Prostate gland (tissue), 2 donors: ENCODE measurements at regions not wholly inside any gene's neighbourhood (a gene's known extent, or its start where the extent isn't known, plus 50 kb on each side); places are given as distances from the start of the nearest gene placed in this dataset.

Experiments used
- DNase-seq: peaks from one replicate; pipeline ENCODE4 v3.0.0-alpha.2; 2019; ENCODE audit warnings: low spot score
- H3K27ac ChIP-seq, 2 donors: fragments of 200-600 bp; sonication (generic); 2 replicates each; pipeline ENCODE4 v1.5.1; 2017 to 2019
- H3K27me3 ChIP-seq: fragments of 200-600 bp; sonication (generic); replicated peaks from 2 replicates; pipeline ENCODE4 v1.5.1; 2019; ENCODE audit not compliant: insufficient read depth
- H3K36me3 ChIP-seq, 2 donors: fragments of 200-600 bp; sonication (generic); 1 replicate in 1 of 2; 2 replicates in 1 of 2; pipeline versions ENCODE4 v1.5.1 to v1.8.1; 2017 to 2019
- H3K4me1 ChIP-seq: fragments of 200-600 bp; sonication (generic); replicated peaks from 2 replicates; pipeline ENCODE4 v1.5.1; 2019
- H3K4me3 ChIP-seq, 2 donors: fragments of 200-600 bp; sonication (generic); 2 replicates each; pipeline ENCODE4 v1.5.1; 2017 to 2019
- H3K9me3 ChIP-seq: fragments of 200-600 bp; sonication (generic); 2 replicates; pipeline ENCODE4 v1.5.1; 2017
- CTCF ChIP-seq, 4 experiments: fragments of 200-600 bp in 2 of 4; fragments of 450-650 bp in 2 of 4; sonication (generic) in 2 of 4; IDR thresholded peaks; 1 replicate in 3 of 4; 2 replicates in 1 of 4; pipeline ENCODE4 v1.5.1; 2016 to 2019; ENCODE audit warnings: antibody characterized with exemption in 4 of 4, mild to moderate bottlenecking in 2 of 4, moderate library complexity in 2 of 4
- POLR2A ChIP-seq: fragments of 450-650 bp; IDR thresholded peaks from one replicate; pipeline ENCODE4 v1.6.1; 2016; ENCODE audit warnings: antibody characterized with exemption, mild to moderate bottlenecking
- POLR2AphosphoS5 ChIP-seq: sonication (generic); formaldehyde crosslinking; IDR thresholded peaks from one replicate; pipeline ENCODE4 v1.6.1; 2017; ENCODE audit warnings: antibody characterized with exemption
- WGBS: methylation state at CpG from one replicate; pipeline ENCODE4 v1.1.5; 2018; 5-methylcytosine and 5-hydroxymethylcytosine counted together
- intact Hi-C: fragments of 100-400 bp; cut with DNase I; formaldehyde crosslinking; loops from one replicate; pipeline ENCODE4 v1.14.2; 2022

GRCh38 chr2:172220121-172220520 is 117.4 kb upstream of the DLX2 start:
- Histone ChIP-seq H3K4me3 (no peak overlapping the region), H3K4me1 (no peaks in the 10 kb centered on the region), H3K27me3 (no peaks in the 10 kb centered on the region), H3K9me3 (no peaks in the 10 kb centered on the region), H3K27ac (no peak overlapping the region), H3K36me3 (no peaks in the 10 kb centered on the region)
- intact Hi-C loops = no loop called here
- no peak for DNase-seq
- TF ChIP-seq POLR2AphosphoS5 (no peak), CTCF (IDR thresholded peaks at IDR 0.05) (no peak), POLR2A (no peak)

GRCh38 chr2:172223601-172224054 is 120.9 kb upstream of the DLX2 start:
- Histone ChIP-seq H3K36me3 (no peaks in the 10 kb centered on the region), H3K27ac (no peak overlapping the region), H3K4me1 (no peaks in the 10 kb centered on the region), H3K27me3 (no peaks in the 10 kb centered on the region), H3K9me3 (no peaks in the 10 kb centered on the region), H3K4me3 (no peak overlapping the region)
- TF ChIP-seq POLR2AphosphoS5 (no peak), POLR2A (no peak), CTCF (IDR thresholded peaks at IDR 0.05) (no peak)
- intact Hi-C loops = no loop called here
- WGBS = 49% methylated on average over 5 of the region's 5 CpGs
- DNase-seq = no peak

- Histone ChIP-seq H3K27ac (peak overlapping the region in 1 of 2 donors; percentile 9), H3K36me3 (no peaks in the 10 kb centered on the region), H3K4me1 (no peaks in the 10 kb centered on the region), H3K9me3 (no peaks in the 10 kb centered on the region), H3K27me3 (no peaks in the 10 kb centered on the region), H3K4me3 (no peak overlapping the region)
- WGBS = 85% methylated on average over 3 of the region's 3 CpGs
- intact Hi-C loops = no loop called here
- TF ChIP-seq POLR2A (no peak), POLR2AphosphoS5 (no peak), CTCF (IDR thresholded peaks at IDR 0.05) (no peak)
- no peak for DNase-seq
Observed at GRCh38 chr2:172225786-172226185, 123.1 kb upstream of the DLX2 start.

GRCh38 chr2:172226244-172227061 is 123.8 kb upstream of the DLX2 start:
- Histone ChIP-seq H3K36me3 (no peaks in the 10 kb centered on the region), H3K27me3 (no peaks in the 10 kb centered on the region), H3K4me3 (no peak overlapping the region), H3K27ac (no peak overlapping the region), H3K4me1 (no peaks in the 10 kb centered on the region), H3K9me3 (no peaks in the 10 kb centered on the region)
- peak; percentile 32 for TF ChIP-seq POLR2AphosphoS5
- TF ChIP-seq CTCF (IDR thresholded peaks at IDR 0.05) = peak in 1 of 4 experiments; percentile 57
- no peak for TF ChIP-seq POLR2A
- intact Hi-C loops = no loop called here
- WGBS = 55% methylated on average over 9 of the region's 9 CpGs
- peak; percentile 51 for DNase-seq

- TF ChIP-seq POLR2AphosphoS5 (peak; percentile 63), CTCF (IDR thresholded peaks at IDR 0.05) (no peak)
- Histone ChIP-seq H3K4me1 (no peaks in the 10 kb centered on the region), H3K9me3 (no peaks in the 10 kb centered on the region), H3K27me3 (no peaks in the 10 kb centered on the region), H3K27ac (peak overlapping the region; percentile 51 to 52), H3K4me3 (no peak overlapping the region), H3K36me3 (no peaks in the 10 kb centered on the region)
- DNase-seq = peak; percentile 56
- intact Hi-C loops = no loop called here
- 41% methylated on average over 4 of the region's 4 CpGs for WGBS
Observed at GRCh38 chr2:172227719-172228118, 125.0 kb upstream of the DLX2 start.
